Hematopoietic multipotent progenitor cell treated with erythropoietin and hydrocortisone succinate and interleukin-3 and kit ligand, for 8 days (in vitro differentiated cells): ENCODE measurements at regions not wholly inside any gene's neighbourhood (a gene's known extent, or its start where the extent isn't known, plus 50 kb on each side); places are given as distances from the start of the nearest gene placed in this dataset.
A peak's percentile ranks its signal among the peaks of the same experiment; 100 is the strongest.

Experiments used
- DNase-seq: peaks from one replicate; pipeline ENCODE4 v3.0.0-alpha.2; 2015

- DNase-seq = peak; percentile 26
These were observed 55.2 kb downstream of the FOS start for GRCh38 chr14:75333606-75334548.

GRCh38 chr14:75334549-75335051, 56.0 kb downstream of the FOS start:
- no peak for DNase-seq

GRCh38 chr14:75335571-75335970, 56.9 kb downstream of the FOS start:
- DNase-seq = no peak

- DNase-seq = no peak
These were observed 59.8 kb downstream of the FOS start for GRCh38 chr14:75338398-75338797.

GRCh38 chr14:75339059-75339458, 60.4 kb downstream of the FOS start:
- no peak for DNase-seq

- peak; percentile 43 for DNase-seq
These were observed 62.3 kb downstream of the FOS start for GRCh38 chr14:75340921-75341320.

GRCh38 chr14:75341620-75342019, 63.0 kb downstream of the FOS start:
- no peak for DNase-seq

- DNase-seq = no peak
These were observed 64.4 kb downstream of the FOS start for GRCh38 chr14:75342762-75343599.

GRCh38 chr14:75343911-75344310, 65.3 kb downstream of the FOS start:
- DNase-seq = no peak

GRCh38 chr14:75344411-75344810, 65.8 kb downstream of the FOS start:
- DNase-seq = no peak

GRCh38 chr14:75350505-75351060, 72.0 kb downstream of the FOS start:
- peak; percentile 100 for DNase-seq

GRCh38 chr14:75359098-75359497, 68.7 kb upstream of the JDP2 start:
- no peak for DNase-seq

GRCh38 chr14:75361041-75361440, 66.8 kb upstream of the JDP2 start:
- no peak for DNase-seq

GRCh38 chr14:75361751-75362433, 65.9 kb upstream of the JDP2 start:
- no peak for DNase-seq

- no peak for DNase-seq
These were observed 64.7 kb upstream of the JDP2 start for GRCh38 chr14:75363130-75363529.

- no peak for DNase-seq
These were observed 64.1 kb upstream of the JDP2 start for GRCh38 chr14:75363570-75364227.

GRCh38 chr14:75365116-75365515, 62.7 kb upstream of the JDP2 start:
- DNase-seq = no peak

GRCh38 chr14:75366963-75367362, 60.9 kb upstream of the JDP2 start:
- DNase-seq = no peak

GRCh38 chr14:75368333-75368732, 59.5 kb upstream of the JDP2 start:
- no peak for DNase-seq

GRCh38 chr14:75369506-75369905, 58.3 kb upstream of the JDP2 start:
- DNase-seq = peak; percentile 43

GRCh38 chr14:75370416-75371205, 57.2 kb upstream of the JDP2 start:
- no peak for DNase-seq
